HEK293 (cell line): ENCODE measurements at regions not wholly inside any gene's neighbourhood (a gene's known extent, or its start where the extent isn't known, plus 50 kb on each side); places are given as distances from the start of the nearest gene placed in this dataset.

ENCODE experiments used
- BCL11A ChIP-seq: fragments of 450-650 bp; formaldehyde crosslinking; IDR thresholded peaks from 2 replicates; pipeline ENCODE4 v1.5.1; 2016; ENCODE audit warnings: low read depth, missing biosample characterization, missing genetic modification characterization
- CTCF ChIP-seq: fragments of 450-650 bp; formaldehyde crosslinking; IDR thresholded peaks from 2 replicates; pipeline ENCODE4 v1.5.1; 2016; ENCODE audit warnings: missing biosample characterization, missing genetic modification characterization
- ZNF174 ChIP-seq: fragments of 450-650 bp; formaldehyde crosslinking; IDR thresholded peaks from 2 replicates; pipeline ENCODE4 v1.5.0; 2017; ENCODE audit warnings: missing biosample characterization, mild to moderate bottlenecking, missing genetic modification characterization

- TF ChIP-seq ZNF174 (tag by site-specific recombination) = no peak
- no peak for TF ChIP-seq CTCF
- no peak for TF ChIP-seq BCL11A (tag by site-specific recombination)
These were observed 396.5 kb upstream of the SOX9 start for GRCh38 chr17:71724339-71724738.
